Breast epithelium (tissue), 3 donors: ENCODE measurements at regions not wholly inside any gene's neighbourhood (a gene's known extent, or its start where the extent isn't known, plus 50 kb on each side); places are given as distances from the start of the nearest gene placed in this dataset.

Experiments used
- CTCF ChIP-seq, 3 donors: fragments of 450-650 bp; IDR thresholded peaks; one replicate each; pipeline ENCODE4 v1.5.1; 2016 to 2017; ENCODE audit warnings: antibody characterized with exemption in 3 of 3, mild to moderate bottlenecking in 3 of 3, moderate library complexity in 3 of 3
- POLR2A ChIP-seq: fragments of 450-650 bp; IDR thresholded peaks from one replicate; pipeline ENCODE4 v1.6.1; 2016; ENCODE audit warnings: antibody characterized with exemption, mild to moderate bottlenecking, moderate library complexity

- no peak for TF ChIP-seq CTCF (IDR thresholded peaks at IDR 0.05)
- TF ChIP-seq POLR2A = no peak
Measured at GRCh38 chr15:21267671-21268395, 172.5 kb downstream of the POTEB3 start.
